Fibroblast of pulmonary artery (primary cell): ENCODE measurements at regions not wholly inside any gene's neighbourhood (a gene's known extent, or its start where the extent isn't known, plus 50 kb on each side); places are given as distances from the start of the nearest gene placed in this dataset.

Experiments
- DNase-seq: peaks from one replicate; pipeline ENCODE4 v3.0.0-alpha.2; 2010; ENCODE audit warnings: low read depth
- H3K4me3 ChIP-seq: replicated peaks from 2 replicates; pipeline ENCODE4 v1.5.1; 2011; ENCODE audit warnings: low read depth, mild to moderate bottlenecking, control low read depth, low read length, moderate library complexity
- CTCF ChIP-seq: IDR thresholded peaks from 2 replicates; pipeline ENCODE4 v1.5.1; 2011; ENCODE audit warnings: mild to moderate bottlenecking, control low read depth, low read length, inconsistent platforms; ENCODE audit errors: missing control alignments

GRCh38 chr7:118039963-118040489, 143.9 kb upstream of the LSM8 start:
- H3K4me3 ChIP-seq: no peak overlapping the region
- TF ChIP-seq CTCF: no peak
- DNase-seq: no peak

- no peak overlapping the region for H3K4me3 ChIP-seq
- no peak for DNase-seq
- no peak for TF ChIP-seq CTCF
These were observed 143.4 kb upstream of the LSM8 start for GRCh38 chr7:118040562-118040961.

GRCh38 chr7:118041251-118041878, 142.6 kb upstream of the LSM8 start:
- H3K4me3 ChIP-seq: no peak overlapping the region
- DNase-seq: no peak
- no peak for TF ChIP-seq CTCF

GRCh38 chr7:118045629-118046028, 138.3 kb upstream of the LSM8 start:
- TF ChIP-seq CTCF: no peak
- DNase-seq: no peak
- H3K4me3 ChIP-seq: no peak overlapping the region

GRCh38 chr7:118046086-118046485, 137.9 kb upstream of the LSM8 start:
- no peak for DNase-seq
- no peak for TF ChIP-seq CTCF
- no peak overlapping the region for H3K4me3 ChIP-seq

GRCh38 chr7:118046801-118047200, 137.2 kb upstream of the LSM8 start:
- TF ChIP-seq CTCF: no peak
- DNase-seq: no peak
- no peak overlapping the region for H3K4me3 ChIP-seq

GRCh38 chr7:118052336-118052735, 131.6 kb upstream of the LSM8 start:
- no peak for DNase-seq
- no peak for TF ChIP-seq CTCF
- no peak overlapping the region for H3K4me3 ChIP-seq
